ENCODE measurements at regions not wholly inside any gene's neighbourhood (a gene's known extent, or its start where the extent isn't known, plus 50 kb on each side); places are given as distances from the start of the nearest gene placed in this dataset.
A peak's percentile ranks its signal among the peaks of the same experiment; 100 is the strongest.

DNA sequence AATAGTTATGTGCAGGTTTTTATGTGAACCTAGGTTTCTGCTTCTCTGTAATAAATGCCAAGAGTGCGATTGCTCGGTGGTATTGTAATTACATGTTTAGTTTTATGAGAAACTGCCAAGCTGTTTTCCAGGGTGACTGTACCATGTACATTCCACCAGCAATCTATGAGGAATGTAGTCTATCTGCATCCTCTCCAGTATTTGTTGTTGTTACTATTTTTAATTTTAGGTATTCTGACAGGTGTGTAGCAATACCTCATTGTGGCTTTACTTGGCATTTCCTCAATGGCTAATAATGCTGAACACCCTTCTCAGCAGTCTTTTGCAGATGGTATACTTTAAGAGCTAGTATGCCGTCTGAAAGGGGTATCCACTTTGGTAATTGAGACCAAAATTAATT is 142.1 kb downstream of the BMP2 start:
- no peak overlapping the region for H3K9ac ChIP-seq (ENCODE audit: low read depth in 1 of 2, low read length in 2 of 2)
- H3K27me3 ChIP-seq (ENCODE audit: control insufficient read depth in 1 of 2, insufficient read depth in 2 of 2, low read length in 2 of 2) = no peaks in the 10 kb centered on the region

DNA sequence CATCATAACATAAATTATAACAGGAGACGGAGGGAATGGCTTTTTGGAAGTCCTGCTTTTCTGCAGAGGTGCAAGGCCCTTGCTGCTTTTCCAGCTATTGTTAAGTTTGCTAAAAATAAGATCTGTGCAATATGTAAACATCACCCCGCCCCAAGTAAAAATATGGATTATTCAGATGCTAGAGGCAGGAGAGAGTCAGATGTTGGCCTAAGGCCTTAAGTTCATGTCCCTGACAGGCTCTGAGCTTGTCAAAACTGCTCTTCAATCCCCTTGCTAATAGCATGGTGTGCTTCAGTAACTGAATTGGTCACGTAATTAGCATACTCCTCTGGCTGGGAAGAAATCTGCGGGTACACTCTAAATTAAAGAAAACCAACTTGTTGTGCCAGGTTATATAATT is 147.5 kb downstream of the BMP2 start:
- H3K4me3 ChIP-seq (ENCODE audit: low read depth in 1 of 2, low read length in 2 of 2) = no peak overlapping the region

More for the DNA sequence above, 142.1 kb downstream of the BMP2 start:
- Histone ChIP-seq H3K27ac (ENCODE audit: low read depth, low read length) (no peak overlapping the region), H3K4me3 (ENCODE audit: low read depth in 1 of 2, low read length in 2 of 2) (no peak overlapping the region), H3K36me3 (ENCODE audit: control insufficient read depth in 1 of 2, insufficient read depth in 2 of 2, low read length in 2 of 2) (no peaks in the 10 kb centered on the region), H3K9me3 (ENCODE audit: control insufficient read depth in 1 of 2, low read length in 2 of 2) (no peaks in the 10 kb centered on the region), H3K4me1 (ENCODE audit: control insufficient read depth in 1 of 2, insufficient read depth in 2 of 2, low read length in 2 of 2) (no peaks in the 10 kb centered on the region)

DNA sequence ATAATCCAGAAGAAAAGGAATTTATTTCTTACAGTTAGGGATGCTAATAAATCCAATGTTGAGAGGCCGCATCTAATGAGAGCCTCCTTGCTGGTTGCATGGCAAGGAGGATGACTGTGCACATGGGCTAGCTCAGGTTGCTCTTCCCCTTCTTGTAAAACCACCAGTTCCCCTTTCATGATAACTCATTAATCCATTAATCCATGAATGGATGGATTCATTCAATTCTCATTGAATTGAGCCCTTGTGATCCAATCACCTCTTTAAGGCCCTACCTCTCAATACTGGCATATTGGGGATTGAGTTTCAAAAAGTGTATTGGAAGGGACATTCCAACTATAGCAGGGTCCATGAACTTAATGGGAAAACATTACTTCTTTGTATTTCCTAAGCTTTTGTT is 149.5 kb downstream of the BMP2 start:
- no peak overlapping the region for H3K27ac ChIP-seq (ENCODE audit: low read depth, low read length)
- no peak overlapping the region for H3K9ac ChIP-seq (ENCODE audit: low read depth in 1 of 2, low read length in 2 of 2)
- H3K4me1 ChIP-seq (ENCODE audit: control insufficient read depth in 1 of 2, insufficient read depth in 2 of 2, low read length in 2 of 2) = no peaks in the 10 kb centered on the region
- no peaks in the 10 kb centered on the region for H3K27me3 ChIP-seq (ENCODE audit: control insufficient read depth in 1 of 2, insufficient read depth in 2 of 2, low read length in 2 of 2)
- no peaks in the 10 kb centered on the region for H3K9me3 ChIP-seq (ENCODE audit: control insufficient read depth in 1 of 2, low read length in 2 of 2)
- no peak overlapping the region for H3K4me3 ChIP-seq (ENCODE audit: low read depth in 1 of 2, low read length in 2 of 2)
- no peaks in the 10 kb centered on the region for H3K36me3 ChIP-seq (ENCODE audit: control insufficient read depth in 1 of 2, insufficient read depth in 2 of 2, low read length in 2 of 2)

More for the DNA sequence above, 147.5 kb downstream of the BMP2 start:
- Histone ChIP-seq H3K27ac (ENCODE audit: low read depth, low read length) (no peak overlapping the region), H3K9me3 (ENCODE audit: control insufficient read depth in 1 of 2, low read length in 2 of 2) (no peaks in the 10 kb centered on the region), H3K4me1 (ENCODE audit: control insufficient read depth in 1 of 2, insufficient read depth in 2 of 2, low read length in 2 of 2) (no peaks in the 10 kb centered on the region), H3K36me3 (ENCODE audit: control insufficient read depth in 1 of 2, insufficient read depth in 2 of 2, low read length in 2 of 2) (no peaks in the 10 kb centered on the region), H3K27me3 (ENCODE audit: control insufficient read depth in 1 of 2, insufficient read depth in 2 of 2, low read length in 2 of 2) (no peaks in the 10 kb centered on the region), H3K9ac (ENCODE audit: low read depth in 1 of 2, low read length in 2 of 2) (no peak overlapping the region)

DNA sequence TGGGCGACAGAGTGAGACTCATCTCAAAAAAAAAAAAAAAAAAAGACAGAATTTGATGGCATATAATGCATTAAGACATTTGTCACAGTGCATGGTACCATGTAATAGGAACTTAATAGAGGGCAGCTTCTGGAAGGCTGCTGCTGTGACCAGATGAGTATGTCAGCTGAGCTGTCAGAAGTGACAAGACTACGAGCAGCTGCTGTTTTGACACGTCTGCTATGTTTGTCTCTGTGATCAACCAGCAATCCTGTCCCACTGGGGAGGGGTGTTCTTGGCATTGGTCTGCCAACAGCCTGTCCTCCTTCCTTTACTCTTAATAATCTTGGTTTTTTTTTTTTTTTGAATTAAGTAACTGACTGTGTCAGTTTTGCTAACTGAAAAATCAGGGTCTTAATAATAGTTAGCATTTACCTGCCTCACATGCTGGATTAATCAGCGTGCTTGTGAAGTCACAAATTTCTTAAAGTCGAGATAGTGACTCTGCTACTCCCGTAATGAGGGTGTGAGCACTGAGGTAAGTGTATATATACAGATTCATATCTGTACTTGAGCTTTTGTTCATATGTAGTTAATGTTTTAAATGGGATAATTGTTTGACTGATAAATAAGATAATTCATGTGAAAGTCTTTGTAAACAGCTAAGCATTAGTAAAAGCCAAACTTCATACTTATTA is 152.4 kb downstream of the BMP2 start:
- Histone ChIP-seq H3K27me3 (ENCODE audit: control insufficient read depth in 1 of 2, insufficient read depth in 2 of 2, low read length in 2 of 2) (no peaks in the 10 kb centered on the region), H3K4me1 (ENCODE audit: control insufficient read depth in 1 of 2, insufficient read depth in 2 of 2, low read length in 2 of 2) (no peaks in the 10 kb centered on the region), H3K27ac (ENCODE audit: low read depth, low read length) (no peak overlapping the region), H3K36me3 (ENCODE audit: control insufficient read depth in 1 of 2, insufficient read depth in 2 of 2, low read length in 2 of 2) (no peaks in the 10 kb centered on the region), H3K9me3 (ENCODE audit: control insufficient read depth in 1 of 2, low read length in 2 of 2) (no peaks in the 10 kb centered on the region), H3K4me3 (ENCODE audit: low read depth in 1 of 2, low read length in 2 of 2) (no peak overlapping the region), H3K9ac (ENCODE audit: low read depth in 1 of 2, low read length in 2 of 2) (no peak overlapping the region)

DNA sequence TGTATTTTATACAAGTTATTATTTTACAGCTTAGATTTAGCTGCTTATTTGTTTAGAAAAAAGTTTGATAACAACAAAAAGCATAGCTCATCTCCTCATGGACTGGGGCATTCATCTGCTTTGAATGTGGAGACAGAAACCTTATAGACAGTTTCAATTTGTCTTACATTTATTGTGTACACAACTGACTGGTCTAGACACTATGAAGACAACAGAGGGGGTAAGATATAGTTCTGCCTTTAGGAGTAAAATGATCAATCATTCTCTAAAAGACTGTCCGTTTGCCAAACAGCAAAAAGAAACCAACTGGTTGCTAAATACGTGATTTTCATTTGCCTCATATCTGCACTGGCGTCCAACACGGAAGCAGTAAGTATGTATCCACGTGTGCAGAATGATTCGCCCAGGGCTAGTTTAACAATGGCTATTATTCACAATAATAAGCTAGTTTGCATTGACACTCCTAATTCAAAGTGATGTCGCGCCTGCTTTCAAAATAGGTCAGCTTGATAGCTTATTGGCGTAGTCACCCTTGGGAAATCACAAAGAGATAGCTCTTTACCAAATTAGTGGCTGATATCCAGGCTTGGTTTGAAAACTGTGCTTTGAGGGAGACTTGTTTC is 153.6 kb downstream of the BMP2 start:
- Histone ChIP-seq H3K9ac (ENCODE audit: low read depth in 1 of 2, low read length in 2 of 2) (no peak overlapping the region), H3K36me3 (ENCODE audit: control insufficient read depth in 1 of 2, insufficient read depth in 2 of 2, low read length in 2 of 2) (no peaks in the 10 kb centered on the region), H3K27ac (ENCODE audit: low read depth, low read length) (no peak overlapping the region), H3K9me3 (ENCODE audit: control insufficient read depth in 1 of 2, low read length in 2 of 2) (no peaks in the 10 kb centered on the region), H3K27me3 (ENCODE audit: control insufficient read depth in 1 of 2, insufficient read depth in 2 of 2, low read length in 2 of 2) (no peaks in the 10 kb centered on the region), H3K4me3 (ENCODE audit: low read depth in 1 of 2, low read length in 2 of 2) (peak overlapping the region in 1 of 2 donors; percentile 9), H3K4me1 (ENCODE audit: control insufficient read depth in 1 of 2, insufficient read depth in 2 of 2, low read length in 2 of 2) (no peaks in the 10 kb centered on the region)

DNA sequence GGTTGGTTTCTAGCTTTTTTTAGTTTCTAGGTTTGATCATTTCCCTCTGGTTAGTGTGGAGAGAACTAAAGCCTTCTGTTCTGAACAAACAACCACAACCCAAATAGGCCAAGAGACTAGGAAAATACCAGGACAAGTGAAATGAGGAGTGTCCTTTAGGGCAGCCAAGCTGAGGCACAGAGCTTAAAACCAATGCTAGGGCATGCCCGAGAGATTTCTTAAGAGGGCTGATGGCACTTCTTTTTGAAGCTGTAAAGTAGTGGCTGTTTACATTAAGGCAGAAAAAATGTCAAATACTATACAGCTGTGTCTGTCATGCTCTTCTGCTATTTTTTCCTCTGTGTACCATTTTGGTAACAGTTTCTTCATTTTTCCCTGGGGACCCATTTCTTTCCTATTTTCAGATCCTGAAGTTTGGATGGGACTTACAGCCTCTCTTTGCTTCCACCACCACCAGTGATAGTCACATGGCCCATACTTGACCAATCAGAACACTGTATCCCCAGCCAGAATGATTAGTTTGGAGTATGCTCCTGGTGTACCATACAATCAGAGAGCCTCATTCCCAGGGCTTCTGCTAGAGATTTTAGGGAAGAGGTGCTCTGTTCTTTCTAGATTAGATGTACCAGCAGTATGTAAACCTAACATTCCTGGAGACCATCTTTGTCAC is 154.4 kb downstream of the BMP2 start:
- Histone ChIP-seq H3K4me1 (ENCODE audit: control insufficient read depth in 1 of 2, insufficient read depth in 2 of 2, low read length in 2 of 2) (no peaks in the 10 kb centered on the region), H3K9me3 (ENCODE audit: control insufficient read depth in 1 of 2, low read length in 2 of 2) (no peaks in the 10 kb centered on the region), H3K27me3 (ENCODE audit: control insufficient read depth in 1 of 2, insufficient read depth in 2 of 2, low read length in 2 of 2) (no peaks in the 10 kb centered on the region), H3K36me3 (ENCODE audit: control insufficient read depth in 1 of 2, insufficient read depth in 2 of 2, low read length in 2 of 2) (no peaks in the 10 kb centered on the region), H3K4me3 (ENCODE audit: low read depth in 1 of 2, low read length in 2 of 2) (no peak overlapping the region), H3K9ac (ENCODE audit: low read depth in 1 of 2, low read length in 2 of 2) (no peak overlapping the region), H3K27ac (ENCODE audit: low read depth, low read length) (no peak overlapping the region)

DNA sequence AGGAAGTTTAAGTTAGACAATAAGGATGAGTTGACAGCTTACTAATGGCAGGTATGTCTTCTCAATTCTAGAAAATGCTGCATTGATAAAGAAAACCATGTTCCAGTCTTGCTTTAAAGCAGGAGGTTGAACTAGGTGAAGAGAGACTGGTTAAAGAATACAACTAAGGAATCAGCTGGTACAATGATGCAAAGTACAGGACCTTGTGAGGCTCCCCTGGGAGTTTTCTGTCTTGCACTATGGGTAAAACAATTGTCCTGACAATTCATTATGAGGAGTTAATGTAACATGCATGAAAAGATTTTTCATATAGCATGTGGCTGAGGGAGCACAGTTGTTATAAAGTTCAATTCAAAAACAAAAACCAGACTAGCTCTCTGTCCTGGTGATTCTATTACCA is 157.2 kb downstream of the BMP2 start:
- Histone ChIP-seq H3K27me3 (ENCODE audit: control insufficient read depth in 1 of 2, insufficient read depth in 2 of 2, low read length in 2 of 2) (no peaks in the 10 kb centered on the region), H3K9me3 (ENCODE audit: control insufficient read depth in 1 of 2, low read length in 2 of 2) (no peaks in the 10 kb centered on the region), H3K4me3 (ENCODE audit: low read depth in 1 of 2, low read length in 2 of 2) (no peak overlapping the region), H3K4me1 (ENCODE audit: control insufficient read depth in 1 of 2, insufficient read depth in 2 of 2, low read length in 2 of 2) (no peaks in the 10 kb centered on the region), H3K36me3 (ENCODE audit: control insufficient read depth in 1 of 2, insufficient read depth in 2 of 2, low read length in 2 of 2) (no peaks in the 10 kb centered on the region), H3K27ac (ENCODE audit: low read depth, low read length) (no peak overlapping the region), H3K9ac (ENCODE audit: low read depth in 1 of 2, low read length in 2 of 2) (no peak overlapping the region)

DNA sequence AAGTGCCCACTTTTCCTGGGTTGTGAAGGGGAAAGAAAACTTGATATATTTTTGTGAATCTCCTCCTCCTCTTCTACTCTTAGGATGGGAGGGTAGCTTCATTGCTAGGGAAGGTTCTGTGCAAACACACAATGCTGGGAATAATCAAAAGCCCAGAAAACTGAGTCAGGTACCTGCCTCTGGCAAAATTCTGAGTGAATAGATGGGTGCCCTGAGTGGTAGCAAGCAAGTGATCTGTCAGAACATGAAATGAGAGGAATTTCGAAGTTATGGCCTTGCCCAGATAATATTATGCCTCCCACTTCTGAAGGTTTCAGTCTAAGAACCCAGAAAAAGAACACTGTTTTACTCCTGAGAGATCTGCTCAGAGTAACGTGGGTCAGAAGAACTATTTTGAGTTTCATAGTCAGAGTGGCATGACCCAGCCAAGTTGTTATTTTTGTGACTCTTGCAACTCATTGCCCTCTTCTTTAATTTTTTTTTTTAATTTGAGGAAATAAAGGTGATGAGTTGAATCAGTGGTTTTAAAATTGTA is 158.3 kb downstream of the BMP2 start:
- Histone ChIP-seq H3K4me1 (ENCODE audit: control insufficient read depth in 1 of 2, insufficient read depth in 2 of 2, low read length in 2 of 2) (no peaks in the 10 kb centered on the region), H3K36me3 (ENCODE audit: control insufficient read depth in 1 of 2, insufficient read depth in 2 of 2, low read length in 2 of 2) (no peaks in the 10 kb centered on the region), H3K9ac (ENCODE audit: low read depth in 1 of 2, low read length in 2 of 2) (no peak overlapping the region), H3K9me3 (ENCODE audit: control insufficient read depth in 1 of 2, low read length in 2 of 2) (no peaks in the 10 kb centered on the region), H3K27me3 (ENCODE audit: control insufficient read depth in 1 of 2, insufficient read depth in 2 of 2, low read length in 2 of 2) (no peaks in the 10 kb centered on the region), H3K4me3 (ENCODE audit: low read depth in 1 of 2, low read length in 2 of 2) (no peak overlapping the region), H3K27ac (ENCODE audit: low read depth, low read length) (no peak overlapping the region)

DNA sequence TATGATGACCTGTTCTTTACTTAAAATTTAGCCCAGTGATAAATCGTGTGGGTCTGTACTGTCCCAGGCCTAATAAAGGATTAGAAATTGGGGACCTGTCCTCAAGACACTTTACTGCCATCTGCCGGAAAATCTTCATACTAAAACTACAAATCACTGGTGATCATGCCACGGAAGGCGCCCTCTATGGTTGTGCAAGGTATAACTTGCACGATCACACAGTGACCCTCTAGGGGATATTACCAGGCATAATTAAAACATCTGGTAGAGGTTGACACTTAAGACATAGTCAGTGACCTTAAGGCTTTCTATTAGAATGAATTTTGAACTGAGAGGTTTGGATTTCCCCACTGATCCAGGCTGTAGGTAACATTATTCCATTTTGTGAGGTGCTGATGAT is 172.6 kb downstream of the BMP2 start:
- Histone ChIP-seq H3K27ac (ENCODE audit: low read depth, low read length) (no peak overlapping the region), H3K9ac (ENCODE audit: low read depth in 1 of 2, low read length in 2 of 2) (no peak overlapping the region), H3K36me3 (ENCODE audit: control insufficient read depth in 1 of 2, insufficient read depth in 2 of 2, low read length in 2 of 2) (no peaks in the 10 kb centered on the region), H3K4me1 (ENCODE audit: control insufficient read depth in 1 of 2, insufficient read depth in 2 of 2, low read length in 2 of 2) (no peaks in the 10 kb centered on the region), H3K27me3 (ENCODE audit: control insufficient read depth in 1 of 2, insufficient read depth in 2 of 2, low read length in 2 of 2) (no peaks in the 10 kb centered on the region), H3K9me3 (ENCODE audit: control insufficient read depth in 1 of 2, low read length in 2 of 2) (no peaks in the 10 kb centered on the region), H3K4me3 (ENCODE audit: low read depth in 1 of 2, low read length in 2 of 2) (no peak overlapping the region)

DNA sequence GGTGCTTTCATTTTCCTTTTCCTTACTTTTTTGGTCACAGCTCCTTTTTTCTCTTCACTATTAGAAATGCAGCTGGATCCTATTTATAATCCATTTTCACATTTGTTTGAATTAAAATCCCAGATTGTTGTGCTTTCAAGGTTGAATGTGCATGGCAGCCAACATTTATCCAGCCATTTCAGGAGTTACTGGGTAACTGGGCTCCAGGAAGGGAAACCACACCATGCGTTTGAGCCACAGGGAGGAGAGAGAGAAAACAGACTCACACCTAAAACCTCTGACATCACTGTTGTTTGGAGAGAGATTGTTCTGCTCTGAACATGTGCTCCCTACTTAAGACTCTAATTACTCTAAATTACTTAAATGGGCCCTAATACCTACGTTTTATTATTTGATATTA is 173.4 kb downstream of the BMP2 start:
- H3K27ac ChIP-seq (ENCODE audit: low read depth, low read length) = no peak overlapping the region
- H3K4me3 ChIP-seq (ENCODE audit: low read depth in 1 of 2, low read length in 2 of 2) = no peak overlapping the region
- H3K9me3 ChIP-seq (ENCODE audit: control insufficient read depth in 1 of 2, low read length in 2 of 2) = no peaks in the 10 kb centered on the region
- H3K4me1 ChIP-seq (ENCODE audit: control insufficient read depth in 1 of 2, insufficient read depth in 2 of 2, low read length in 2 of 2) = no peaks in the 10 kb centered on the region
- H3K36me3 ChIP-seq (ENCODE audit: control insufficient read depth in 1 of 2, insufficient read depth in 2 of 2, low read length in 2 of 2) = no peaks in the 10 kb centered on the region
- H3K9ac ChIP-seq (ENCODE audit: low read depth in 1 of 2, low read length in 2 of 2) = no peak overlapping the region
- H3K27me3 ChIP-seq (ENCODE audit: control insufficient read depth in 1 of 2, insufficient read depth in 2 of 2, low read length in 2 of 2) = no peaks in the 10 kb centered on the region

All from duodenal mucosa (tissue), 2 donors.